Progenitor cell of endocrine pancreas (in vitro differentiated cells): ENCODE measurements at regions not wholly inside any gene's neighbourhood (a gene's known extent, or its start where the extent isn't known, plus 50 kb on each side); places are given as distances from the start of the nearest gene placed in this dataset.
"Not testable (repeated sequence)": the region's sequence is repeated elsewhere in the genome, so short reads cannot be mapped to it uniquely, and the experiment has no call there.

Experiments used
- DNase-seq: peaks from one replicate; pipeline ENCODE4 v3.0.0; 2021; ENCODE audit warnings: low spot score; ENCODE audit not compliant: unreplicated experiment
- H3K27ac Mint-ChIP-seq: 2 replicates; pipeline ENCODE4 v1.8.0; 2021; ENCODE audit warnings: mild to moderate bottlenecking, moderate library complexity, mixed read lengths
- H3K27me3 Mint-ChIP-seq: 2 replicates; pipeline ENCODE4 v1.8.0; 2021; ENCODE audit warnings: mixed read lengths
- H3K36me3 Mint-ChIP-seq: 2 replicates; pipeline ENCODE4 v1.8.0; 2022; ENCODE audit warnings: mixed read lengths; ENCODE audit not compliant: insufficient read depth
- H3K4me1 Mint-ChIP-seq: 2 replicates; pipeline ENCODE4 v1.8.0; 2021; ENCODE audit warnings: low read depth, mixed read lengths
- H3K4me3 Mint-ChIP-seq: 2 replicates; pipeline ENCODE4 v1.8.0; 2021; ENCODE audit warnings: low read depth, mild to moderate bottlenecking, moderate library complexity, mixed read lengths
- H3K9me3 Mint-ChIP-seq: 2 replicates; pipeline ENCODE4 v1.8.0; 2021; ENCODE audit warnings: low read depth, mixed read lengths
- CTCF ChIP-seq: fragments of 200-600 bp; sonication (generic); IDR thresholded peaks from one replicate; pipeline ENCODE4 v1.5.0; 2021; ENCODE audit warnings: antibody characterized with exemption, mild to moderate bottlenecking; ENCODE audit not compliant: unreplicated experiment

- Mint-ChIP-seq H3K4me3 (no peak overlapping the region), H3K9me3 (no peaks in the 10 kb centered on the region), H3K4me1 (peaks cover 3% of the 10 kb centered on the region), H3K36me3 (no peaks in the 10 kb centered on the region), H3K27me3 (no peaks in the 10 kb centered on the region), H3K27ac (no peak overlapping the region)
- no peak for DNase-seq
- TF ChIP-seq CTCF = no peak
Observed at GRCh38 chr7:97298561-97298960, 181.1 kb downstream of the SDHAF3 start.

GRCh38 chr7:97305589-97305988 lies 188.1 kb downstream of the SDHAF3 start:
- H3K36me3 Mint-ChIP-seq = no peaks in the 10 kb centered on the region
- no peak overlapping the region for H3K27ac Mint-ChIP-seq
- H3K9me3 Mint-ChIP-seq = no peaks in the 10 kb centered on the region
- no peaks in the 10 kb centered on the region for H3K27me3 Mint-ChIP-seq
- H3K4me1 Mint-ChIP-seq = no peaks in the 10 kb centered on the region
- no peak for DNase-seq
- no peak for TF ChIP-seq CTCF
- no peak overlapping the region for H3K4me3 Mint-ChIP-seq

- Mint-ChIP-seq H3K27me3 (no peaks in the 10 kb centered on the region), H3K4me1 (no peaks in the 10 kb centered on the region), H3K4me3 (no peak overlapping the region), H3K9me3 (no peaks in the 10 kb centered on the region), H3K27ac (no peak overlapping the region), H3K36me3 (no peaks in the 10 kb centered on the region)
- no peak for TF ChIP-seq CTCF
- no peak for DNase-seq
Observed at GRCh38 chr7:97307521-97308108, 190.1 kb downstream of the SDHAF3 start.

DNA sequence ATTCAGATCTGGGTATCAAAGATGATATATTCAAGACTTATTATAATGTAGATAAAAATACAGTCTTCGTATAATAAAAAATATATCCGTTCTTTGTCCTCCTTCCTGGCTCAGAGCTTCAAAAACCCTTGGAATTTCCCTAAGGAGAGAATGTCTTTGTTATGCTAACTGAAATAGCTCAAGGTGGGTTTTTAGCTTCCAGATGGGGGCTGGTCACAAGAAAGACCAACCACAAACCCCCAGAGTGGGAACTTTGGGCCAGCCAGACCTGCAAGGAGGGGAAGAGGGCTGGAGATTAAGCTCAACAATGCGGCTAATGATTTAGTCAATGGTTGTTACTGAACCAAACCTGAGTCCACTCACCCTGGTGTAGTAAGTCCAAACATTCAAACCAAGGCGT lies 196.4 kb downstream of the SDHAF3 start:
- no peak for DNase-seq
- H3K4me3 Mint-ChIP-seq = no peak overlapping the region
- H3K27me3 Mint-ChIP-seq = no peaks in the 10 kb centered on the region
- no peak for TF ChIP-seq CTCF
- no peak overlapping the region for H3K27ac Mint-ChIP-seq
- H3K4me1 Mint-ChIP-seq = no peaks in the 10 kb centered on the region
- H3K9me3 Mint-ChIP-seq = peaks cover 3% of the 10 kb centered on the region
- no peaks in the 10 kb centered on the region for H3K36me3 Mint-ChIP-seq

GRCh38 chr7:97317575-97317974 lies 200.1 kb downstream of the SDHAF3 start:
- no peak overlapping the region for H3K4me3 Mint-ChIP-seq
- no peaks in the 10 kb centered on the region for H3K4me1 Mint-ChIP-seq
- H3K36me3 Mint-ChIP-seq = no peaks in the 10 kb centered on the region
- H3K27me3 Mint-ChIP-seq = no peaks in the 10 kb centered on the region
- DNase-seq = no peak
- TF ChIP-seq CTCF = no peak
- no peak overlapping the region for H3K27ac Mint-ChIP-seq
- H3K9me3 Mint-ChIP-seq = peaks cover 3% of the 10 kb centered on the region

- not testable (repeated sequence) for H3K9me3 Mint-ChIP-seq, H3K27ac Mint-ChIP-seq, H3K4me1 Mint-ChIP-seq, H3K36me3 Mint-ChIP-seq, H3K27me3 Mint-ChIP-seq, H3K4me3 Mint-ChIP-seq, DNase-seq
Observed at GRCh38 chr7:97329871-97330270, 212.4 kb downstream of the SDHAF3 start.
